A549 (cell line): ENCODE measurements at regions not wholly inside any gene's neighbourhood (a gene's known extent, or its start where the extent isn't known, plus 50 kb on each side); places are given as distances from the start of the nearest gene placed in this dataset.

Experiments
- MAFK ChIP-seq: fragments of 450-650 bp; IDR thresholded peaks from 2 replicates; pipeline ENCODE4 v1.6.1; 2014; ENCODE audit not compliant: partially characterized antibody
- TF ChIP-seq, protein P1 (sequence below): fragments of >200 bp; sonication (Bioruptor Twin); formaldehyde crosslinking; IDR thresholded peaks from 3 replicates; pipeline ENCODE4 v1.6.1; 2016
- TF ChIP-seq, protein P2 (sequence below): fragments of 250-450 bp; sonication (Bioruptor Pico); IDR thresholded peaks from 2 replicates; pipeline ENCODE4 v1.5.0; 2021; ENCODE audit warnings: mild to moderate bottlenecking, moderate library complexity, borderline replicate concordance
- TF ChIP-seq, protein P3 (sequence below): fragments of >200 bp; sonication (Bioruptor Twin); formaldehyde crosslinking; IDR thresholded peaks from 3 replicates; pipeline ENCODE4 v1.5.1; 2016

DNA sequence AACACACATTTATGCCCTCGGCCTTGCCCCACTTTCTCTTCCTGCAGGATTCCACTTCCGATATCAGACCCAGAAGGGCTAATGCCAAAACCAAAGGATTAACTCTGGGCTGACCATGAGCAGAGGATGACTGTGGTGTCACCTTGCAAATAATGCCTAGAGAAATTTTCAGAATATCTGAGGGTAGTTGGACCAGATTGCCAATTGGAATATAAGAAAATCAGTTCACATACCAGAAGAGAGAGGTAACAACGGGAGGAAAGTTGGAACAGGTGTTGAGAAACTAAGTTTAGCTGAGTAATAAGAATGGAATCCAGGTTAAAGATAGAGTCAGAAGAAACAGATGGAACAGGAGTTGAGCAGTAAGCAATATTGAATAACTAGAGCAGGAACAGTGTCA lies 232.7 kb upstream of the UBE2E3 start:
- no peak for TF ChIP-seq MAFK
- TF ChIP-seq, protein P1, sequence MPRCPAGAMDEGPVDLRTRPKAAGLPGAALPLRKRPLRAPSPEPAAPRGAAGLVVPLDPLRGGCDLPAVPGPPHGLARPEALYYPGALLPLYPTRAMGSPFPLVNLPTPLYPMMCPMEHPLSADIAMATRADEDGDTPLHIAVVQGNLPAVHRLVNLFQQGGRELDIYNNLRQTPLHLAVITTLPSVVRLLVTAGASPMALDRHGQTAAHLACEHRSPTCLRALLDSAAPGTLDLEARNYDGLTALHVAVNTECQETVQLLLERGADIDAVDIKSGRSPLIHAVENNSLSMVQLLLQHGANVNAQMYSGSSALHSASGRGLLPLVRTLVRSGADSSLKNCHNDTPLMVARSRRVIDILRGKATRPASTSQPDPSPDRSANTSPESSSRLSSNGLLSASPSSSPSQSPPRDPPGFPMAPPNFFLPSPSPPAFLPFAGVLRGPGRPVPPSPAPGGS = no peak
- TF ChIP-seq, protein P2, sequence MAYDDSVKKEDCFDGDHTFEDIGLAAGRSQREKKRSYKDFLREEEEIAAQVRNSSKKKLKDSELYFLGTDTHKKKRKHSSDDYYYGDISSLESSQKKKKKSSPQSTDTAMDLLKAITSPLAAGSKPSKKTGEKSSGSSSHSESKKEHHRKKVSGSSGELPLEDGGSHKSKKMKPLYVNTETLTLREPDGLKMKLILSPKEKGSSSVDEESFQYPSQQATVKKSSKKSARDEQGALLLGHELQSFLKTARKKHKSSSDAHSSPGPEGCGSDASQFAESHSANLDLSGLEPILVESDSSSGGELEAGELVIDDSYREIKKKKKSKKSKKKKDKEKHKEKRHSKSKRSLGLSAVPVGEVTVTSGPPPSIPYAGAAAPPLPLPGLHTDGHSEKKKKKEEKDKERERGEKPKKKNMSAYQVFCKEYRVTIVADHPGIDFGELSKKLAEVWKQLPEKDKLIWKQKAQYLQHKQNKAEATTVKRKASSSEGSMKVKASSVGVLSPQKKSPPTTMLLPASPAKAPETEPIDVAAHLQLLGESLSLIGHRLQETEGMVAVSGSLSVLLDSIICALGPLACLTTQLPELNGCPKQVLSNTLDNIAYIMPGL = no peak
- TF ChIP-seq, protein P3, sequence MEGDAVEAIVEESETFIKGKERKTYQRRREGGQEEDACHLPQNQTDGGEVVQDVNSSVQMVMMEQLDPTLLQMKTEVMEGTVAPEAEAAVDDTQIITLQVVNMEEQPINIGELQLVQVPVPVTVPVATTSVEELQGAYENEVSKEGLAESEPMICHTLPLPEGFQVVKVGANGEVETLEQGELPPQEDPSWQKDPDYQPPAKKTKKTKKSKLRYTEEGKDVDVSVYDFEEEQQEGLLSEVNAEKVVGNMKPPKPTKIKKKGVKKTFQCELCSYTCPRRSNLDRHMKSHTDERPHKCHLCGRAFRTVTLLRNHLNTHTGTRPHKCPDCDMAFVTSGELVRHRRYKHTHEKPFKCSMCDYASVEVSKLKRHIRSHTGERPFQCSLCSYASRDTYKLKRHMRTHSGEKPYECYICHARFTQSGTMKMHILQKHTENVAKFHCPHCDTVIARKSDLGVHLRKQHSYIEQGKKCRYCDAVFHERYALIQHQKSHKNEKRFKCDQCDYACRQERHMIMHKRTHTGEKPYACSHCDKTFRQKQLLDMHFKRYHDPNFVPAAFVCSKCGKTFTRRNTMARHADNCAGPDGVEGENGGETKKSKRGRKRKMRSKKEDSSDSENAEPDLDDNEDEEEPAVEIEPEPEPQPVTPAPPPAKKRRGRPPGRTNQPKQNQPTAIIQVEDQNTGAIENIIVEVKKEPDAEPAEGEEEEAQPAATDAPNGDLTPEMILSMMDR = no peak
